K562 (cell line): ENCODE measurements at regions not wholly inside any gene's neighbourhood (a gene's known extent, or its start where the extent isn't known, plus 50 kb on each side); places are given as distances from the start of the nearest gene placed in this dataset.

Experiments
- ATAC-seq: fragments of 200-7000 bp; cut with Tn5 transposase; 3 replicates; pipeline ENCODE4 v1.9.1; 2020; ENCODE audit warnings: moderate library complexity
- BruUV-seq: library from RNA; stranded (reverse); fragments of 400-500 nt; replicated peaks from 2 replicates; lab custom pipeline; 2021; lab: Mats Ljungman, UMichigan
- CTCF ChIA-PET: fragments of 300-600 bp; formaldehyde crosslinking; extraction: SDS; loops from one replicate; lab custom pipeline; 2021; ENCODE audit warnings: low intra/inter-chr PET ratio; lab: Yijun Ruan, JAX
- POLR2A ChIA-PET: fragments of 300-600, 350-650 bp; sonication (Branson Sonifier 250); formaldehyde crosslinking; extraction: SDS; loops from one replicate; lab custom pipeline; 2021; ENCODE audit warnings: antibody characterized with exemption, inconsistent platforms; lab: Yijun Ruan, JAX
- DNase-seq, 4 experiments: peaks; one replicate each; pipeline versions ENCODE4 v3.0.0 to v3.0.0-alpha.2; 2011 to 2018; ENCODE audit warnings: low spot score in 3 of 4, mixed read lengths in 3 of 4; ENCODE audit errors: extremely low read depth in 1 of 4
- FAIRE-seq: peaks from 2 replicates; lab custom pipeline; 2011; peaks lifted over from hg19 to GRCh38; lab: Jason Lieb, UNC
- H2AFZ ChIP-seq: 2 replicates; pipeline ENCODE4 v1.6.0; 2011; ENCODE audit warnings: low read depth, low read length, control low read depth, inconsistent platforms
- H3K27ac ChIP-seq: fragments of 200-600 bp; 3 replicates; pipeline ENCODE4 v1.8.0; 2011; ENCODE audit warnings: low read depth, mild to moderate bottlenecking, control low read depth, inconsistent platforms, low read length, moderate library complexity, mixed read lengths; ENCODE audit errors: extremely low read depth
- H3K27me3 ChIP-seq, 2 experiments: fragments of 300-600 bp in 1 of 2; 2 replicates in 1 of 2; 3 replicates in 1 of 2; pipeline versions ENCODE4 v1.6.0 to v1.8.0; 2011; ENCODE audit warnings: inconsistent platforms in 2 of 2, low read length in 2 of 2, mild to moderate bottlenecking in 1 of 2, mixed read lengths in 1 of 2, moderate library complexity in 1 of 2; ENCODE audit not compliant: control insufficient read depth in 2 of 2, insufficient read depth in 2 of 2
- H3K36me3 ChIP-seq: fragments of 300-600 bp; 3 replicates; pipeline ENCODE4 v1.8.0; 2011; ENCODE audit warnings: mild to moderate bottlenecking, low read length, inconsistent platforms; ENCODE audit not compliant: control insufficient read depth, insufficient read depth
- H3K4me1 ChIP-seq, 2 experiments: fragments of 200-600 bp in 1 of 2; replicated peaks in 1 of 2; 2 replicates in 1 of 2; 3 replicates in 1 of 2; pipeline versions ENCODE4 v1.5.1 to v1.8.0; 2011; ENCODE audit warnings: inconsistent platforms in 2 of 2, low read length in 2 of 2, mild to moderate bottlenecking in 1 of 2, mixed read lengths in 1 of 2, moderate library complexity in 1 of 2; ENCODE audit not compliant: control insufficient read depth in 2 of 2, insufficient read depth in 2 of 2
- H3K4me2 ChIP-seq: 2 replicates; pipeline ENCODE4 v1.6.1; 2011; ENCODE audit warnings: low read length, control low read depth, inconsistent platforms, mixed read lengths; ENCODE audit not compliant: insufficient read depth
- H3K4me3 ChIP-seq: fragments of 200-600 bp; sonication (generic), shearing (Covaris generic); 2 replicates; pipeline ENCODE4 v1.5.1; 2016; ENCODE audit warnings: control low read depth, inconsistent platforms
- H3K79me2 ChIP-seq: fragments of 200-600 bp; 3 replicates; pipeline ENCODE4 v1.8.0; 2011; ENCODE audit warnings: low read length, inconsistent platforms; ENCODE audit not compliant: control insufficient read depth, insufficient read depth
- H3K9ac ChIP-seq, 2 experiments: 2 replicates each; pipeline versions ENCODE4 v1.6.0 to v1.6.1; 2011; ENCODE audit warnings: low read depth in 2 of 2, low read length in 2 of 2, control low read depth in 1 of 2, inconsistent platforms in 1 of 2, mild to moderate bottlenecking in 1 of 2, mixed read lengths in 1 of 2; ENCODE audit not compliant: insufficient read depth in 1 of 2
- H3K9me1 ChIP-seq: one replicate; pipeline ENCODE4 v1.6.0; 2011; ENCODE audit warnings: inconsistent platforms, mild to moderate bottlenecking, low read length, moderate library complexity; ENCODE audit not compliant: control insufficient read depth, insufficient read depth
- H3K9me3 ChIP-seq: replicated peaks from 2 replicates; pipeline ENCODE4 v1.5.1; 2011; ENCODE audit warnings: low read depth, low read length, inconsistent platforms; ENCODE audit not compliant: control insufficient read depth, insufficient read depth
- H4K20me1 ChIP-seq: replicated peaks from 2 replicates; pipeline ENCODE4 v1.6.1; 2011; ENCODE audit warnings: low read length, inconsistent platforms, mixed read lengths; ENCODE audit not compliant: control insufficient read depth, insufficient read depth
- CC2D1A ChIP-seq: fragments of 450-650 bp; IDR thresholded peaks from 2 replicates; pipeline ENCODE4 v1.6.1; 2017; ENCODE audit warnings: mild to moderate bottlenecking
- EHMT2 ChIP-seq: fragments of 450-650 bp; IDR thresholded peaks from 2 replicates; pipeline ENCODE4 v1.6.1; 2018; ENCODE audit warnings: antibody characterized with exemption
- MECOM ChIP-seq: fragments of 250-450 bp; sonication (Bioruptor Pico); IDR thresholded peaks from 2 replicates; pipeline ENCODE4 v1.8.0; 2022; ENCODE audit warnings: inconsistent platforms
- NFRKB ChIP-seq: fragments of 450-650 bp; IDR thresholded peaks from 2 replicates; pipeline ENCODE4 v1.6.1; 2016; ENCODE audit warnings: low read depth
- SMARCE1 ChIP-seq: fragments of 450-650 bp; IDR thresholded peaks from 2 replicates; pipeline ENCODE4 v1.7.1; 2016; ENCODE audit warnings: mild to moderate bottlenecking
- SOX6 ChIP-seq: fragments of 450-650 bp; IDR thresholded peaks from 2 replicates; pipeline ENCODE4 v1.6.1; 2014; ENCODE audit warnings: mild to moderate bottlenecking
- SPI1 ChIP-seq: IDR thresholded peaks from 2 replicates; pipeline ENCODE4 v1.6.1; 2011; ENCODE audit warnings: low read depth, low read length, control low read depth, borderline replicate concordance
- ZZZ3 ChIP-seq: fragments of 450-650 bp; IDR thresholded peaks from 2 replicates; pipeline ENCODE4 v1.6.1; 2016; ENCODE audit warnings: antibody characterized with exemption, mild to moderate bottlenecking, moderate library complexity
- WGBS: fragments of 100-300 bp; shearing (Covaris generic); methylation state at CpG from one replicate; pipeline ENCODE4 v1.1.6; 2016; ENCODE audit warnings: low coverage, mixed read lengths; ENCODE audit not compliant: insufficient coverage; ENCODE audit errors: missing lambda C conversion rate; 5-methylcytosine and 5-hydroxymethylcytosine counted together
- in situ Hi-C: fragments of 300-500 bp; cut with MboI; formaldehyde crosslinking; loops from 4 replicates; pipeline ENCODE4 v1.15.0; 2018; ENCODE audit warnings: inconsistent platforms, mixed read lengths
- intact Hi-C: fragments of 100-400 bp; cut with micrococcal nuclease; formaldehyde crosslinking; loops from 2 replicates; pipeline ENCODE4 v1.14.2; 2022
- TF ChIP-seq, protein P1 (sequence below): fragments of 450-650 bp; IDR thresholded peaks from 2 replicates; pipeline ENCODE4 v1.6.1; 2016; ENCODE audit warnings: mild to moderate bottlenecking
- TF ChIP-seq, protein P2 (sequence below), 2 experiments: fragments of 450-650 bp in 1 of 2; sonication (generic) in 1 of 2; formaldehyde crosslinking in 1 of 2; IDR thresholded peaks; 2 replicates each; pipeline versions ENCODE4 v1.7.1 to v1.9.0; 2016 to 2022; ENCODE audit warnings: inconsistent platforms in 1 of 2, mild to moderate bottlenecking in 1 of 2, missing genetic modification reagents in 1 of 2

DNA sequence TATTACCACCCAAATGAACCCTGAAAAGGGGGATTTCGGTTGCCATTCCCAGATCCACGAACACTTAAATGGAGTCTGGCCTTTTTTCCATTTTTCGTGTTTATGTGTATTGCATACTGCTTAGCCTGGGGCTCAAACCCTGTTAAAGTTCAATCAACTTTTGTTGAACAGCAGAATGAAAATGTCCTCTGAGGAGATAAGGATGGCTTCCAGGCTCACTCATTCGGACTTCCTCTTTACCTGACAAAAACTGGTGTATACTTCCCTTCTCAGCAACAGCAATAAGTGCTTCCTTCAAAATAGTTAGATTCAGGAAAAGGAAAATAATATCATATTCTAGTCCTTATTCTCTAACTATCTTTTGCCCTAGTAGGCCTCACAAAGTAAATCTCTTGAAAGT, 61.1 kb upstream of the ARID5B start:
- no peak overlapping the region for H3K9ac ChIP-seq
- DNase-seq (no peak), ATAC-seq (peak; percentile 48), FAIRE-seq (peak; percentile 26)
- ChIA-PET CTCF (no interaction called here), POLR2A (no interaction called here)
- no peaks in the 10 kb centered on the region for H4K20me1 ChIP-seq
- WGBS: 35% methylated on average over 4 of the region's 4 CpGs
- H3K4me3 ChIP-seq: no peak overlapping the region
- no peaks in the 10 kb centered on the region for H3K9me1 ChIP-seq
- H3K4me1 ChIP-seq: peaks cover 3 to 30% of the 10 kb centered on the region in 2 experiments; a peak in 4 of 5 replicates
- no peak overlapping the region for H3K27ac ChIP-seq
- no peaks in the 10 kb centered on the region for H3K27me3 ChIP-seq
- H2AFZ ChIP-seq: peak overlapping the region; percentile 60
- in situ Hi-C loops (no loop called here), intact Hi-C loops (no loop called here)
- no peaks in the 10 kb centered on the region for H3K79me2 ChIP-seq
- no peak overlapping the region for H3K4me2 ChIP-seq
- H3K36me3 ChIP-seq: no peaks in the 10 kb centered on the region
- BruUV-seq: no TSS peak
- H3K9me3 ChIP-seq: no peaks in the 10 kb centered on the region
- TF ChIP-seq MECOM (CRISPR knock-in tag): no peak
- TF ChIP-seq SMARCE1: peak; percentile 42; the same call in 1 of the 2 replicates
- TF ChIP-seq, protein P1, sequence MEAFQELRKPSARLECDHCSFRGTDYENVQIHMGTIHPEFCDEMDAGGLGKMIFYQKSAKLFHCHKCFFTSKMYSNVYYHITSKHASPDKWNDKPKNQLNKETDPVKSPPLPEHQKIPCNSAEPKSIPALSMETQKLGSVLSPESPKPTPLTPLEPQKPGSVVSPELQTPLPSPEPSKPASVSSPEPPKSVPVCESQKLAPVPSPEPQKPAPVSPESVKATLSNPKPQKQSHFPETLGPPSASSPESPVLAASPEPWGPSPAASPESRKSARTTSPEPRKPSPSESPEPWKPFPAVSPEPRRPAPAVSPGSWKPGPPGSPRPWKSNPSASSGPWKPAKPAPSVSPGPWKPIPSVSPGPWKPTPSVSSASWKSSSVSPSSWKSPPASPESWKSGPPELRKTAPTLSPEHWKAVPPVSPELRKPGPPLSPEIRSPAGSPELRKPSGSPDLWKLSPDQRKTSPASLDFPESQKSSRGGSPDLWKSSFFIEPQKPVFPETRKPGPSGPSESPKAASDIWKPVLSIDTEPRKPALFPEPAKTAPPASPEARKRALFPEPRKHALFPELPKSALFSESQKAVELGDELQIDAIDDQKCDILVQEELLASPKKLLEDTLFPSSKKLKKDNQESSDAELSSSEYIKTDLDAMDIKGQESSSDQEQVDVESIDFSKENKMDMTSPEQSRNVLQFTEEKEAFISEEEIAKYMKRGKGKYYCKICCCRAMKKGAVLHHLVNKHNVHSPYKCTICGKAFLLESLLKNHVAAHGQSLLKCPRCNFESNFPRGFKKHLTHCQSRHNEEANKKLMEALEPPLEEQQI: 0 out of 2 replicates have a peak, but pooled peaks have one; percentile 16
- TF ChIP-seq, protein P2, sequence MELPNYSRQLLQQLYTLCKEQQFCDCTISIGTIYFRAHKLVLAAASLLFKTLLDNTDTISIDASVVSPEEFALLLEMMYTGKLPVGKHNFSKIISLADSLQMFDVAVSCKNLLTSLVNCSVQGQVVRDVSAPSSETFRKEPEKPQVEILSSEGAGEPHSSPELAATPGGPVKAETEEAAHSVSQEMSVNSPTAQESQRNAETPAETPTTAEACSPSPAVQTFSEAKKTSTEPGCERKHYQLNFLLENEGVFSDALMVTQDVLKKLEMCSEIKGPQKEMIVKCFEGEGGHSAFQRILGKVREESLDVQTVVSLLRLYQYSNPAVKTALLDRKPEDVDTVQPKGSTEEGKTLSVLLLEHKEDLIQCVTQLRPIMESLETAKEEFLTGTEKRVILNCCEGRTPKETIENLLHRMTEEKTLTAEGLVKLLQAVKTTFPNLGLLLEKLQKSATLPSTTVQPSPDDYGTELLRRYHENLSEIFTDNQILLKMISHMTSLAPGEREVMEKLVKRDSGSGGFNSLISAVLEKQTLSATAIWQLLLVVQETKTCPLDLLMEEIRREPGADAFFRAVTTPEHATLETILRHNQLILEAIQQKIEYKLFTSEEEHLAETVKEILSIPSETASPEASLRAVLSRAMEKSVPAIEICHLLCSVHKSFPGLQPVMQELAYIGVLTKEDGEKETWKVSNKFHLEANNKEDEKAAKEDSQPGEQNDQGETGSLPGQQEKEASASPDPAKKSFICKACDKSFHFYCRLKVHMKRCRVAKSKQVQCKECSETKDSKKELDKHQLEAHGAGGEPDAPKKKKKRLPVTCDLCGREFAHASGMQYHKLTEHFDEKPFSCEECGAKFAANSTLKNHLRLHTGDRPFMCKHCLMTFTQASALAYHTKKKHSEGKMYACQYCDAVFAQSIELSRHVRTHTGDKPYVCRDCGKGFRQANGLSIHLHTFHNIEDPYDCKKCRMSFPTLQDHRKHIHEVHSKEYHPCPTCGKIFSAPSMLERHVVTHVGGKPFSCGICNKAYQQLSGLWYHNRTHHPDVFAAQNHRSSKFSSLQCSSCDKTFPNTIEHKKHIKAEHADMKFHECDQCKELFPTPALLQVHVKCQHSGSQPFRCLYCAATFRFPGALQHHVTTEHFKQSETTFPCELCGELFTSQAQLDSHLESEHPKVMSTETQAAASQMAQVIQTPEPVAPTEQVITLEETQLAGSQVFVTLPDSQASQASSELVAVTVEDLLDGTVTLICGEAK (IDR thresholded peaks at IDR 0.05): peak; percentile 55; the same call in 1 of the 2 replicates
- TF ChIP-seq, protein P2 (CRISPR knock-in tag; IDR thresholded peaks at IDR 0.05): no peak
- TF ChIP-seq SOX6: no peak
- 0 out of 2 replicates have a peak, but pooled peaks have one; percentile 11 for TF ChIP-seq EHMT2
- TF ChIP-seq NFRKB: no peak
- TF ChIP-seq SPI1: peak; percentile 97
- TF ChIP-seq ZZZ3: no peak
- TF ChIP-seq CC2D1A: 0 out of 2 replicates have a peak, but pooled peaks have one; percentile 21
